NAMALWA (cell line): ENCODE measurements at regions not wholly inside any gene's neighbourhood (a gene's known extent, or its start where the extent isn't known, plus 50 kb on each side); places are given as distances from the start of the nearest gene placed in this dataset.
"Not testable (repeated sequence)": the region's sequence is repeated elsewhere in the genome, so short reads cannot be mapped to it uniquely, and the experiment has no call there.

ENCODE experiments used
- DNase-seq: peaks from one replicate; pipeline ENCODE4 v3.0.0-alpha.2; 2015; ENCODE audit warnings: low spot score

DNA sequence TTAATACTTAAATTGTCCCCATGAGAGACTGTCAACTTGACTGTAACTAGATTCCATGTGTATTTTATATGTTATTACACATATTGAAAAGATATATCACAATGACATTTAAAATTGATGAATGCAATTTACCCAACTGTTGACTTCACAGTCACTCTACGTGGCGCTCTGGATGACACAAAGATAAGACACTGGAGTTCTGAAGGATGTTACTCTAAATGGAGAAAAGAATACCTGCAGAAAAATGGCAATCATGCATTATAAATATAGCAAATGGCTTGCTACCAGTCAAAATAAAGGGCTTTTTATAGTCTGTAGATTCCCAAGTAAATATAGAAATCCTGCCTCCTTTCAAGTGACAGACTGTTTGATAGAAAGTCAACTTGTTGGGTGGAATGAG, 143.6 kb upstream of the KLF6 start:
- DNase-seq: no peak

GRCh38 chr10:3928078-3928477, 143.1 kb upstream of the KLF6 start:
- no peak for DNase-seq

- DNase-seq: no peak
Observed at GRCh38 chr10:3926675-3927525, 141.9 kb upstream of the KLF6 start.

- no peak for DNase-seq
Observed at GRCh38 chr10:3926258-3926657, 141.2 kb upstream of the KLF6 start.

DNA sequence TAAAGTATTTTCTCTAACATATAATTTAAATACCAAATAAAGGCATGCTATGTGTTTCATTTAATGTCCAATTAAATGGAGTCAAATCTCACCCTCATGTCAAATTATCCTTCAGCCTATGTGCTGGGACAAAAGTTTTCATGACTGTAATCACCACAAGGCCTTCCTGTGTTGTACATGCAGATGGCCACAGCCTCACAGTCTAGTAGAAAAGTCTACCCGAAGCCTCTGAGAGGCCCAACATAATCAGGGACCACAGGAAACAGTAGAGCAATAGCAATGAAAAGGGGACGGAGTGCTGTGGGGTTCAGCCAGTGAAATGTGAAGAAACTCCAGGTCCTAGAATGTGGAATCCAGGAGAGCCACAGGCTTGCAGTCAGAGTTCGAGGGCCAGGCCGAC, 140.2 kb upstream of the KLF6 start:
- DNase-seq: no peak

DNA sequence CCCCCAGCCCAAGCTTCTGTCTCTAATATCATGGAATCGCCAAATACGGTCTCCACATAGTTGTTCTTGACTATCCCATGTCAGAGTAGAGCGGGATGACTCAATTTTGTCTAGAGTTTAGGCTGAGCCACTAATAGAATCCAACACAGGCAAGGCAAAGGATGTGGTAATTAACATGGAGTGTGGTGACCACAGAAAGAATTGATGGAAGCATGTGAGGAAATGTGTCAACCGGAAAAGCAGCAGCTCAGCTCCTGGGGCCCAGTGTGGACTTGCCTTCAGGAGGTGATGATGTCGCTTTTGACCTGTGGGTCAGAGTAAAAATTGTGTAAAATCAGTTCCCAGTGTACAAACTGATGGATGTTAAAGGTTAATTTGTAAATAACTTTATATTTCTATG, 139.3 kb upstream of the KLF6 start:
- DNase-seq: no peak

DNA sequence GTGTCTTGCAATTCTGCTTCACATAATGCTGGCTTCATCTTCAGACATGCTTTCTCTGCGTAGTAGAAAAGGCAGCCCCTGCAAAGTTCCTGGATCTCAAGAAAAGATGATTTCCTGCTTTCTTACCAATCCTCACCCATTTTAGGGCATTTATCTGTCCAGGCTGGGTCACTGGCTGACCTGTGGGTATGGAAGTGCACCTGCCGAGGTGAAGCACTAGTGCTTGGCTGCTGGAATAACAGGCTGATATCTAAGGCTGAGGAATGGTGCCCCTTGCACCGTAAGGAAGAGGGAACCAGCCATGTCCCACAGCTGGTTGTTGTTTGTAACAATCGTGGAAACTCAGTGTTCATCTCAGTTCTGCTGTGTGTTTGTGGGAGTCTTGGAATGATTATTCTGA, 138.0 kb upstream of the KLF6 start:
- no peak for DNase-seq

DNA sequence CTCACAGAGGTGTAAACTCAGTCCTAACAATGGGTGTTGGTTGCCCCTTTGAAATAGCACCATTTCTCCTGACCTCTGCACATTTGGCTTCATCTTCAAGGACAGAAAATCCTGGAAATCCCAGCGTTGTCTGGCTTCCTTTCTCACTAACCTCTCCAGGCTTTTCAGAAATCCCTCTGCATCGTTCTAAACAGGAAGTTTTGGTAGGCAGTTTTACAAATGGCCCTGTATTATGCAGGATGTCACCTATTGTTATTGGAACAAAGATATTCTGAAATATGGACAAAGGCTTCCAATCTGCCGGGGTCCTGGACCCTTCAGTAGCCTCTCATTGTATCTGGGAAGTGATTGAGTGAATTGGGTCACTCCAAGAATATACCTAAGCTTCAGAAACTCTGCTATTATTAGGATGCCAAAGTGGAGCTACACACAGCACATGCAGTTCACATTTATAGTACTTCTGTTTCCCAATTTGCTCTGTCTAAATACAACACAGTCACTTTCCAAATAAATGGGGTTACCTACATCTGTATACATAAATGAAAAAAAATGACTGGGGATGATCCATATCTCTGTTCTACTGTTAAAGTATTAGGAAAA, 134.8 kb upstream of the KLF6 start:
- DNase-seq: no peak

DNA sequence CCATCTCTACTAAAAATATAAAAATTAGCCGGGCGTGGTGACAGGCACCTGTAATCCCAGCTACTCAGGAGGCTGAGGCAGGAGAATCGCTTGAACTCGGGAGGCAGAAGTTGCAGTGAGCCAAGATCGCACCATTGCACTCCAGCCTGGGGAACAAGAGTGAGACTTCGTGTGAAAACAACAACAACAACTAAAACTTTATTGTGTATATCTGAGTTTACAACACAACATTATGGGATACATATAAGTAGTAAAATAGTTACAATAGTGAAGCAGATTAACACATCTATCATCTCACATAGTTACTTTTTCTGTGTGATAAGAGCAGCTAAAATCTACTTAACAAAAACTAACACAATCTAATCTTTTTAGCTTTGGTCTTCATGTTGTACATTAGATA, 132.4 kb upstream of the KLF6 start:
- DNase-seq: not testable (repeated sequence)

GRCh38 chr10:3914733-3915132, 129.7 kb upstream of the KLF6 start:
- DNase-seq: no peak

- no peak for DNase-seq
Observed at GRCh38 chr10:3911713-3912442, 126.9 kb upstream of the KLF6 start.

- no peak for DNase-seq
Observed at GRCh38 chr10:3911241-3911640, 126.2 kb upstream of the KLF6 start.

DNA sequence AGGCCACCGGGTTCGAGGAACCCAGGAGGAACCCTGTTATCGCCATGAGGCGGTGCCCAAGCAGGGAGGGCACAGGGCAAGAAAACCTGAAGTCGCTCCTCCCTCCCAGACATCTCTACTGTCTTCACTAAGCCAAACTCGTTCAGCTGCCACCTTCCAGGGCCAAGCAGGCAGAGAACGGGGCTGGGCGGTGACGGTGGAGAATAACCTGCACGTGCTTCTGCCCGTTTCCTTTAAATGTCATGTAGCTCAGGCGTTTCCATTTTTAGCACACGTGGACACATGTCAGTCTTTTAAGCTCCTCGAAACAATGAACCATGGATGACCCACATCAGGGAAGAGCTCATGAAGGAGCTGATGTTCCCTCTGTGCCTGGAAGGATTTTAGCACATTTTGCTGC, 124.3 kb upstream of the KLF6 start:
- no peak for DNase-seq

- no peak for DNase-seq
Observed at GRCh38 chr10:3908183-3908582, 123.2 kb upstream of the KLF6 start.

DNA sequence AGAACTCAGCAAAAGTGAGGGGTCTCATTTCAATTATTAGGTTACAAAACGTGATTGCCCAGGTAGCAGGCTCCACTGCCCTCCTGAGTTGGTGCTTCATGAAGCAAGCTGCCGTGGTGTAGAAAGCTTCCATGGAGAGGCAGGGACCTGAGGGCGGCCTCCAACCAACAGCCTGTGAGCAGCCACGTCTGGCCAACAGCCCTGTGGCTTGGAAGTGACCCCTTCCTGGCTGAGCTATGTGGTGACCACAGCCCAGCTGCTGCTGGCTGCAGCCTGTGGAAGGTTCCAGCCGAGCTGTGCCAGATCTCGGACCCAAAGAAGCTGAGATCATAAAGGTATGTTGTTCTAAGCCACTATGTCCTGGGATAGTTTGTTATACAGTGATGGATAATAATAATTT, 122.5 kb upstream of the KLF6 start:
- DNase-seq: no peak

DNA sequence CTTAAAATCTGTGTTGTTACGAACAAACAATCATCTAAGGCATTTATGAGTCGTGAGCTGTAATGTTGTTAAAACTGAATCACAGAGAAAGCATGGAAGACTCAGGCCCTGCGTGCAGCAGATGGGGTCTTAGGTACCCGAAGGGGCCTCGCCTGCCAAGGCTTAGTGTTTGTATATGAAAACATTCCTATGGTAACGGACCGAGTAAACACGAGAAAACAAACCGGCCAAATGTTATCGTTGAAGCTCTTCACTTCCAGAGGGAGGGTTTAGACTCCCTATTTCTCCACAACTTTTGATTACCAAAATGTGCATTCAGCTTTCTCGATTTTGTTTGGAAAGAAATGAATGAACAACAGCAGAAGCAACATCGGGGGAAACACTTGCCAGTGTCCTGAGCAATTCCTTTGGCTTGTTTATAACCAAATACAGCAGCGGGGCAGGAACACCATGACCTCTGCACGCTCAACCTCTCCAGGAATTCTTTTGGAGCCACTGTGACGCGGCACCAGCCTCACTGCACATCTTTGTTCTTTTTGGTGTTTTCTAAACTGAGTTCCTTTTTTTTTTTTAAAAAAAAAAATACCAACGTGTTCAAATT, 121.6 kb upstream of the KLF6 start:
- DNase-seq: no peak

DNA sequence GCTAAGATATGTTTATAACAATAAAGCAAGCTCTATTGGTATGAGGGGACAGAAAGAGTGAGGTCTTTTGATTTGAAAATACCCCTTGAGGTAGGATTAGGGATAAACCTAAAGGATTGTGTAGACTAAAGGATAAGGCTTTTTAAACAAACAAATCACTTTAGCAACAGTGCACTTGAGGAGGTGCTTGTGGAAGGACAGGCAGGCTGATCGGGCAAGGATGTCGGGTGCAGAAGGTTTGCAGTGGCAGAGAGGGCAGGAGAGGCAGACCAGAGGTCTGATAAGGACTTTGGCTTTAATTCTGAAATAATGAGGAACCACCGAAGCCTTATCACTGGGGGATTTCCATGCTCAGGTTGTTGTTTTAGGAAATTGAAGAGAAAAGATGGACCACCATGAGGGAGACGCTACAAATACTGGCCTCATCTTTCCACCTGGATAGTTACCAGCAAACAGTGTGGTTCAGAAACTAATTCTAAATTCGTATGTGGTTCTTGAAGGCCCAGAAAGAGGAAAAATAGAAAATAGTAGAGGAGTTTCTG, 119.5 kb upstream of the KLF6 start:
- DNase-seq: no peak

- DNase-seq: no peak
Observed at GRCh38 chr10:3902809-3903410, 117.9 kb upstream of the KLF6 start.

- DNase-seq: peak; percentile 62
Observed at GRCh38 chr10:3902054-3902808, 117.2 kb upstream of the KLF6 start.

DNA sequence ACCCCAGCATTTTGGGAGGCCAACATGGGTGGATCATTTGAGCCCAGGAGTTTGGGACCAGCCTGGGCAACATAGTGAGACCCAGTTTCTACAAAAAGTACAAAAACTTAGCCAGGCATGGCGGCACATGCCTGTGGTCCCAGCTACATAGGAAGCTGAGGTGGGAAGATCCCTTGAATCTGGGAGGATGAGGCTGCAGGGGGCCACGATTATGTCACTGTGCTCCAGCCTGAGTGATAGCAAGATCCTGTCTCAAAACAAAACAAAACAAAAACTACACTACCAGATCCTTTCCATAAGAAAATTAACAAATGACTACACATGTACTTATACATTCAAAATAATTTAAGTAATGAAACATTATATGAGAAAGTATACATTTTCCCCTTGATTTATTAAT, 116.4 kb upstream of the KLF6 start:
- DNase-seq: no peak

GRCh38 chr10:3900391-3900790, 115.4 kb upstream of the KLF6 start:
- no peak for DNase-seq
